PC-3 (cell line): ENCODE measurements at regions not wholly inside any gene's neighbourhood (a gene's known extent, or its start where the extent isn't known, plus 50 kb on each side); places are given as distances from the start of the nearest gene placed in this dataset.

Source experiments
- ATAC-seq: fragments of 200-7000 bp; cut with Tn5 transposase; 2 replicates; pipeline ENCODE4 v1.9.1; 2020; ENCODE audit warnings: mild to moderate bottlenecking, moderate library complexity
- BruUV-seq: library from RNA; stranded (reverse); fragments of 400-500 nt; replicated peaks from 2 replicates; lab custom pipeline; 2021; lab: Mats Ljungman, UMichigan
- CTCF ChIA-PET: fragments of 300-600 bp; sonication (Branson Sonifier 250); formaldehyde crosslinking; loops from one replicate; lab custom pipeline; 2022; ENCODE audit warnings: antibody characterized with exemption; lab: Charles Lee
- POLR2A ChIA-PET: fragments of 300-600 bp; sonication (Branson Sonifier 250); formaldehyde crosslinking; loops from one replicate; lab custom pipeline; 2022; ENCODE audit warnings: antibody characterized with exemption; ENCODE audit not compliant: unreplicated experiment; lab: Charles Lee
- DNase-seq: peaks from one replicate; pipeline ENCODE4 v3.0.0-alpha.2; 2015
- H2AFZ ChIP-seq: fragments of 300-600 bp; sonication (generic); 2 replicates; pipeline ENCODE4 v1.6.0; 2016; ENCODE audit warnings: antibody characterized with exemption, low read length
- H3F3A ChIP-seq: fragments of 300-600 bp; sonication (generic); one replicate; pipeline ENCODE4 v1.6.0; 2017; ENCODE audit warnings: antibody characterized with exemption, low read length, control low read depth, mild to moderate bottlenecking; ENCODE audit not compliant: unreplicated experiment
- H3K27ac ChIP-seq: fragments of 300-600 bp; sonication (generic); 2 replicates; pipeline ENCODE4 v1.5.1; 2016; ENCODE audit warnings: mild to moderate bottlenecking, low read length
- H3K27me3 ChIP-seq: fragments of 300-600 bp; sonication (generic); 2 replicates; pipeline ENCODE4 v1.6.1; 2016; ENCODE audit warnings: low read length, mixed read lengths
- H3K36me3 ChIP-seq: fragments of 300-600 bp; sonication (generic); 2 replicates; pipeline ENCODE4 v1.6.1; 2016; ENCODE audit warnings: low read depth, mixed run types, low read length, mixed read lengths
- H3K4me1 ChIP-seq: fragments of 300-600 bp; sonication (generic); 2 replicates; pipeline ENCODE4 v1.5.1; 2016; ENCODE audit warnings: low read length; ENCODE audit not compliant: insufficient read depth
- H3K4me2 ChIP-seq: fragments of 300-600 bp; sonication (generic); 2 replicates; pipeline ENCODE4 v1.6.0; 2016; ENCODE audit warnings: low read length
- H3K4me3 ChIP-seq: fragments of 300-600 bp; sonication (generic); 2 replicates; pipeline ENCODE4 v1.5.1; 2016; ENCODE audit warnings: mild to moderate bottlenecking, low read length, mixed read lengths
- H3K79me2 ChIP-seq: fragments of 300-600 bp; sonication (generic); 2 replicates; pipeline ENCODE4 v1.6.1; 2017; ENCODE audit warnings: low read length, mixed read lengths
- H3K9ac ChIP-seq: fragments of 300-600 bp; sonication (generic); 2 replicates; pipeline ENCODE4 v1.6.0; 2016; ENCODE audit warnings: mild to moderate bottlenecking, low read length
- H3K9me2 ChIP-seq: fragments of 300-600 bp; sonication (generic); replicated peaks from 2 replicates; pipeline ENCODE4 v1.6.1; 2016; ENCODE audit warnings: mixed run types, low read length, mixed read lengths
- H3K9me3 ChIP-seq: fragments of 300-600 bp; sonication (generic); 2 replicates; pipeline ENCODE4 v1.6.1; 2016; ENCODE audit warnings: low read length, mixed read lengths
- H4K20me1 ChIP-seq: fragments of 300-600 bp; sonication (generic); 2 replicates; pipeline ENCODE4 v1.6.1; 2016; ENCODE audit warnings: low read length, mixed read lengths
- CTCF ChIP-seq: fragments of 300-600 bp; sonication (generic); conservative IDR thresholded peaks from 2 replicates; pipeline ENCODE4 v1.5.1; 2017; ENCODE audit warnings: antibody characterized with exemption, low read depth, mild to moderate bottlenecking, low read length
- EZH2 ChIP-seq: fragments of 300-600 bp; sonication (generic); IDR thresholded peaks from one replicate; pipeline ENCODE4 v1.6.1; 2017; ENCODE audit warnings: antibody characterized with exemption, mild to moderate bottlenecking, low read length; ENCODE audit not compliant: unreplicated experiment
- EZH2phosphoT487 ChIP-seq: fragments of 300-600 bp; sonication (generic); IDR thresholded peaks from 2 replicates; pipeline ENCODE4 v1.6.1; 2018; ENCODE audit warnings: mild to moderate bottlenecking, antibody characterized with exemption, low read length, borderline replicate concordance
- intact Hi-C: fragments of 100-400 bp; cut with micrococcal nuclease; formaldehyde crosslinking; loops from 2 replicates; pipeline ENCODE4 v1.9.0; 2023

GRCh38 chr12:77575376-77575919, 255.2 kb upstream of the NAV3 start:
- Histone ChIP-seq H3K79me2 (no peaks in the 10 kb centered on the region), H3K36me3 (no peaks in the 10 kb centered on the region), H3K9me3 (no peaks in the 10 kb centered on the region), H3K9ac (no peak overlapping the region), H3K4me2 (no peak overlapping the region), H3K9me2 (no peaks in the 10 kb centered on the region), H3K27ac (no peak overlapping the region), H3K4me3 (no peak overlapping the region), H4K20me1 (no peaks in the 10 kb centered on the region), H2AFZ (no peak overlapping the region), H3K4me1 (no peaks in the 10 kb centered on the region), H3K27me3 (peaks cover 6% of the 10 kb centered on the region; the same call in 1 of the 2 replicates), H3F3A (no peaks in the 10 kb centered on the region)
- intact Hi-C loops: no loop called here
- ATAC-seq (no peak), DNase-seq (no peak)
- TF ChIP-seq CTCF (no peak), EZH2phosphoT487 (no peak), EZH2 (no peak)
- ChIA-PET POLR2A (no interaction called here), CTCF (no interaction called here)
- BruUV-seq: no TSS peak

DNA sequence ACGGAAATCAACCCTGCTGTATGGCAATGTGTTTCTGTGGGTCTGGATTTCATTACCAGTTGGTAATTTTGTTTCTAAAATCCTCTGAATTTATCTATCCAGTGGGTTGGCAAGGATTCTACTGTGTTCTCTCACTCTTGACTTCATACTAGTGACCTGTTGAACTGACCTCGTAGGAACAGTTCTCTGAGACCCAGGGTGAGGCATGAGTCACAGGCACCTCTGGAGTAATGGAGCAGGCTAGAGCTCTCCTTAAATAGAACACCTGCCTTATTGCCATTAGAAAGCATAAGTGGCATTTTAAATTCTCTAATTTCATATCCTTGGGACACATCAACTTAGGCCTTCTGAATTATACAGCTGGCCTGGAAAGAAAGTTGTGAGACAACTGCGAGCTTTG, 258.3 kb upstream of the NAV3 start:
- no peaks in the 10 kb centered on the region for H3K9me2 ChIP-seq
- H3K4me3 ChIP-seq: no peak overlapping the region
- H3K4me1 ChIP-seq: no peaks in the 10 kb centered on the region
- H3K79me2 ChIP-seq: no peaks in the 10 kb centered on the region
- no TSS peak for BruUV-seq
- H3K27me3 ChIP-seq: peaks cover 26% of the 10 kb centered on the region
- no peak overlapping the region for H3K27ac ChIP-seq
- no peak overlapping the region for H2AFZ ChIP-seq
- ChIA-PET CTCF (no interaction called here), POLR2A (no interaction called here)
- no peaks in the 10 kb centered on the region for H3F3A ChIP-seq
- H3K4me2 ChIP-seq: no peak overlapping the region
- no peaks in the 10 kb centered on the region for H4K20me1 ChIP-seq
- no peak overlapping the region for H3K9ac ChIP-seq
- DNase-seq: no peak
- no peaks in the 10 kb centered on the region for H3K9me3 ChIP-seq
- no peak for ATAC-seq
- no peaks in the 10 kb centered on the region for H3K36me3 ChIP-seq
- intact Hi-C loops: no loop called here
- TF ChIP-seq CTCF (no peak), EZH2 (no peak), EZH2phosphoT487 (no peak)

DNA sequence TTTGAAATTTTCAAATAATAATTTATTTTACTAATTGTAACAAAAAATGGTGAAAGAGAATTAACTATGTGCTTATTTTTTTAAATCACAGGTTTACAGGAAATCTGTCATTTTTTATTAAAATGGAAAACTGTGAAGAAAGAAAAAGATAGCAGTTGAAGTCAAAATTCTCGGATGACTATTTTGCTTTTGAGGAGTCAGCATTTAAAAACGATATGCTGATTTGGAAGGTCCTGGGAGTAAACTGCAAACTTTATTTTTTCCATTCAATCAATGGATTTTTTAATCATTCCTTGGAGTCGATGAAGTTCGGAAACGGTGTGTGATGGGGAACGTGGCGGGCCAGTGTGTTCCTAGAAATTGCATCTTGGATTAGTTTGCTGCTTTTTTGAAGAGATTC, 258.9 kb upstream of the NAV3 start:
- POLR2A ChIA-PET: no interaction called here
- H3K79me2 ChIP-seq: no peaks in the 10 kb centered on the region

More for the DNA sequence above, 258.9 kb upstream of the NAV3 start:
- no peaks in the 10 kb centered on the region for H4K20me1 ChIP-seq
- H3K9me2 ChIP-seq: no peaks in the 10 kb centered on the region
- H3K9ac ChIP-seq: no peak overlapping the region
- peaks cover 26% of the 10 kb centered on the region for H3K27me3 ChIP-seq
- ATAC-seq: no peak
- H3K36me3 ChIP-seq: no peaks in the 10 kb centered on the region
- H3K4me3 ChIP-seq: no peak overlapping the region
- no TSS peak for BruUV-seq
- no peak overlapping the region for H2AFZ ChIP-seq
- no peak for TF ChIP-seq EZH2
- no peak for TF ChIP-seq EZH2phosphoT487
- no peaks in the 10 kb centered on the region for H3K4me1 ChIP-seq
- intact Hi-C loops: no loop called here
- no peaks in the 10 kb centered on the region for H3K9me3 ChIP-seq
- no peak for DNase-seq
- H3K4me2 ChIP-seq: no peak overlapping the region
- H3F3A ChIP-seq: no peaks in the 10 kb centered on the region
- CTCF ChIA-PET: no interaction called here
- H3K27ac ChIP-seq: no peak overlapping the region
